ENCODE measurements at regions not wholly inside any gene's neighbourhood (a gene's known extent, or its start where the extent isn't known, plus 50 kb on each side); places are given as distances from the start of the nearest gene placed in this dataset.

DNA sequence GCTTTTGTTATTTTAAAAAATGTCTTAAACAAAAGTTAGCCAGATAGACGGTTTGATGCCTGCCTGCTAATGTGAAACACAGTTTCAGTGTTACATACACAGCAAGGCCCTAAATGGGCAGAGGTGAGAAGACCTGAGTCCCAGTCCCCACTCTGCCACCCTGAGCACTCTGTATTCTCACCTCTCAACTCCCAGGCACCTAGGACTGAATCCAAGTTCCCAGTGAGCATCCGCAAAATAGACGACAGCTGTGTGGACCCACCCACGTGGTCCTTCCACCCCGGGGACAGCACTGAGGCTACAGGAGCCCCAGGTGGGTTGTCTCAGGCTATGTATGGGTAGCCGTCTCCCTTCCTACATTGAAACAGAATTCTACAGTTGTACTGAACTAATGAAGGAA, 111.5 kb downstream of the RPL27A start:
- no peak for ATAC-seq (ENCODE audit: low read depth in 2 of 2)
- Mint-ChIP-seq H3K27ac (no peak overlapping the region), H3K4me3 (no peak overlapping the region), H3K27me3 (peaks cover 8 to 11% (median 8%) of the 10 kb centered on the region in 3 donors), H3K36me3 (no peaks in the 10 kb centered on the region), H3K9me3 (no peaks in the 10 kb centered on the region), H3K4me1 (no peaks in the 10 kb centered on the region)
- no peak for DNase-seq

DNA sequence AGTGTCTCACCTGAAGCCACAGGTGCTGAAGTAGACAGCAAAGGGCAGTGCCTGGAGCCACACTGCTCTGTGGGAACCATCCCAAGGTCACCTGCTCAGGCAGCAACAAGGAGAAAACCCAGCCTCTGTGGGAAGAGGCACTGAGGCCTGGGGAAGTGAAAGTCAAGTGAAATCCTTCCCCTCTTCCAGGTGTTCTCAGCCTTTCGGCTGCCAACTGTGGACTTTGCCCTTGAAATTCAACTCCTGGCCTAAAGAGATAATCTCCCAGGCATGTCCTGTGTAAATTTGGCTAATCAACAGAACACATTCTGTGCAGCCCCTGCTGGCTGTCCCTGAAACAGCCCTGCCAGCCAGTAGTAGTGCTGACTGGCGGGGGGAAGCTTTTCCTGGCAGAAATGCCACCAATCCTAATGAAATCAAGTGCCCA, 112.1 kb downstream of the RPL27A start:
- ATAC-seq (ENCODE audit: low read depth in 2 of 2) = no peak
- Mint-ChIP-seq H3K27ac (no peak overlapping the region), H3K4me3 (no peak overlapping the region), H3K36me3 (no peaks in the 10 kb centered on the region), H3K9me3 (no peaks in the 10 kb centered on the region), H3K4me1 (no peaks in the 10 kb centered on the region), H3K27me3 (peaks cover 8 to 11% (median 8%) of the 10 kb centered on the region in 3 donors)
- DNase-seq = no peak

DNA sequence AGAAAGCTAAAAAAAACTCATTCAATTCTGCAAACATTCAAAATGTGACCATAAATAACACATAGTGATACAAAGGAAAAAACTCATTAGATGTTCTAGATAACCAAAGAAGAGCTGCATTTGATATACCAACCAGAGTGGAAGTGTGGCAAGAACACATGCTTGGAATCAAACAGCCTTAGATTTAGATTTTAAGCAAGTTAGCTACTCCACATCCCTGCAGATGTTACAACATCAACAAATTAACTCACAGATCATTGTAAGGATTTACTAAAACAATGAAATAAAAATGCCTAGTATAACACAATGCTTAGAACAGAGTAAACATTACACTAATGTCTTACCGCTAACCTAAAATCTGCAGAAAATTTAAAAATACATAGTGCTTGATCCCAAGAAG, 114.0 kb upstream of the AKIP1 start:
- DNase-seq = no peak
- Mint-ChIP-seq H3K36me3 (no peaks in the 10 kb centered on the region), H3K4me3 (no peak overlapping the region), H3K4me1 (no peaks in the 10 kb centered on the region), H3K9me3 (no peaks in the 10 kb centered on the region), H3K27me3 (peaks cover 8 to 11% (median 8%) of the 10 kb centered on the region in 3 donors), H3K27ac (no peak overlapping the region)
- no peak for ATAC-seq (ENCODE audit: low read depth in 2 of 2)

DNA sequence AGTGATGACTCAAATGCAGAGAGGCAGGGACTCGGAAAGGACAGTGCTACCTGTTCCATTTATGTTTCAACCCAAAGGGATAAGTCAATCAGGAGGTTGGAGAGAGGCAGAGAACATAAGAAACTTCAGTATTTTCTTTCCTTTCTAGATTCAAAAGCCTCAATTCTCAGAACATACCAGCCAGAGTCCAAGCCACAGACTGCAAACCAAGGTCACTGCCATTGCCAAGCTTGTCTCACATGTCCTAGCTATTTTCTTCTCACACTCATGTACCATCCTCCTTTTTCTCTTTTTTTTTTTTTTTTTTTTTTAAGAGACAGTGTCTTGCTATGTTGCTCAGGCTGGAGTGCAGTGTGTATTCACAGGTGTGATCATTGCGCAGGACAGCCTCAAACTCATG, 111.7 kb upstream of the AKIP1 start:
- H3K9me3 Mint-ChIP-seq = no peaks in the 10 kb centered on the region
- no peak overlapping the region for H3K27ac Mint-ChIP-seq
- H3K36me3 Mint-ChIP-seq = no peaks in the 10 kb centered on the region
- no peaks in the 10 kb centered on the region for H3K4me1 Mint-ChIP-seq
- ATAC-seq (ENCODE audit: low read depth in 2 of 2) (no peak), DNase-seq (no peak)
- peaks cover 8 to 11% (median 8%) of the 10 kb centered on the region in 3 donors for H3K27me3 Mint-ChIP-seq
- no peak overlapping the region for H3K4me3 Mint-ChIP-seq

DNA sequence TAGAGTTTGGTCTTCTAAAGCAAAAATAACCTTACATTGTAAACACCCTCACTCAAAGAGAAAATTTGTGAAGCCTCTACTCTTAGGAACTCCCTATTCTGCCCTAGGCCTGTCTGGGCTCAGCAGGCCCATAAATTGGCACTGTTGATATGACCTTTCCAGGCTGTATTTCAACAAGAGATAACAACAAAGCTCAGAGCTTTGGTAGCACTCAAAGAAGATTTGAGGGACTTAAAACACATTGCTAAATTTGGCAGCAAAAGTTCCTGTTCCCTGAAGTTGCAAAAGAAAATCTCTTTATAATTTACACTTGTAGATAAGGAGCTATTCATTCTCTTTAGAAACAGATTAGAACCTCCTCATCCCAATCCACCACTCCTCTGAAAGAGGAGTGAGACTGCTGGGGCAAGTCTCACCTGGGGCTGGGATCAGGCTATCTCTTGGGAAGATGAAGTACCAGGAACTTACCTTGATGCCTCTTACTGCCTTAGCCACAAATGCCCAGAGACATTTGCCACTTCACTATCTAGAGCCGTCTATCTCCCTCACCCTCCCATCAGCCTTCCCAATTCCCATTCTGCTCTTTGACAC, 110.4 kb upstream of the AKIP1 start:
- H3K27ac Mint-ChIP-seq = peak overlapping the region in 1 of 6 donors; percentile 76
- peaks cover 6 to 11% (median 8%) of the 10 kb centered on the region in 3 donors for H3K27me3 Mint-ChIP-seq

DNA sequence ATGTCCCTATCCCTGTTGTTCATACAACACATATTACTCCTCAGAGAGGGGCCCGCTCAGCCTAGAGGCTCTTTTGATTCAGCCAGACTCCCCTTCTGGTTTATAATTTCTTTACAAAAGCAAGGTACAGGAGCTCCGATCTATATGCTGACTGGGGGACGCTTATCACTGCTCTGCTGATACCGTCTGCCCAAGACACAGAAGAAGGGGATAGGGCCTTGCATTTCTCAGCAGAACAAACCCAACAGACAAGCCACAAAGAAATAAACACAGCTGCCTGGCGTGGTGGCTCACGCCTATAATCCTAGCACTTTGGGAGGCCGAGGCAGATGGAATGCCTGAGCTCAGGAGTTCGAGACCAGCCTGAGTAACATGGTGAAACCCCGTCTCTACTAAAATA, 109.9 kb upstream of the AKIP1 start:
- H3K36me3 Mint-ChIP-seq = no peaks in the 10 kb centered on the region
- H3K9me3 Mint-ChIP-seq = no peaks in the 10 kb centered on the region
- ATAC-seq (ENCODE audit: low read depth in 2 of 2) (no peak), DNase-seq (no peak)
- no peaks in the 10 kb centered on the region for H3K4me1 Mint-ChIP-seq
- no peak overlapping the region for H3K4me3 Mint-ChIP-seq
- peak overlapping the region in 1 of 6 donors; percentile 76 for H3K27ac Mint-ChIP-seq
- H3K27me3 Mint-ChIP-seq = peaks cover 4 to 13% (median 8%) of the 10 kb centered on the region in 3 donors

More for the DNA sequence above, 110.4 kb upstream of the AKIP1 start:
- Mint-ChIP-seq H3K4me3 (no peak overlapping the region), H3K9me3 (no peaks in the 10 kb centered on the region), H3K36me3 (no peaks in the 10 kb centered on the region), H3K4me1 (no peaks in the 10 kb centered on the region)
- no peak for ATAC-seq (ENCODE audit: low read depth in 2 of 2)
- no peak for DNase-seq

DNA sequence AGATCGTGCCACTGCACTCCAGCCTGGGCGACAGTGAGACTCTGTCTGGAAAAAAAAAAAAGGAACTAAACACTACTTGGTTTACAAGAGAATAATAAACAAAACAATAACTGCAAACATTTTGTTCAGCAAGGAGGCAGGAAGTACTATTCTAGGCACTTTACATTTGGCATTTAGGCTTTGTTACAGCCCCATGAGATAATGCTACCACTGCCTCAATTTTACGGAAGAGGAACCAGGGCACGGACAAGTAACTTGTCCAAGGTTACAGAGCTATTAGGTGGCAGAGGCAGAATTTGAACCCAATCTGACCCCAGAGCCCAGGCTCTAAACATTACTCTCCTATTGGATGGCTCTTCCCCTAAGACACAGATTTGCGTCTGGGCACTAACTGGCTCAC, 108.7 kb upstream of the AKIP1 start:
- H3K36me3 Mint-ChIP-seq = no peaks in the 10 kb centered on the region
- H3K4me1 Mint-ChIP-seq = no peaks in the 10 kb centered on the region
- no peak for DNase-seq
- no peaks in the 10 kb centered on the region for H3K9me3 Mint-ChIP-seq
- H3K27ac Mint-ChIP-seq = no peak overlapping the region
- peaks cover 5 to 25% (median 13%) of the 10 kb centered on the region in 3 donors for H3K27me3 Mint-ChIP-seq
- ATAC-seq (ENCODE audit: low read depth in 2 of 2) = no peak
- H3K4me3 Mint-ChIP-seq = no peak overlapping the region

DNA sequence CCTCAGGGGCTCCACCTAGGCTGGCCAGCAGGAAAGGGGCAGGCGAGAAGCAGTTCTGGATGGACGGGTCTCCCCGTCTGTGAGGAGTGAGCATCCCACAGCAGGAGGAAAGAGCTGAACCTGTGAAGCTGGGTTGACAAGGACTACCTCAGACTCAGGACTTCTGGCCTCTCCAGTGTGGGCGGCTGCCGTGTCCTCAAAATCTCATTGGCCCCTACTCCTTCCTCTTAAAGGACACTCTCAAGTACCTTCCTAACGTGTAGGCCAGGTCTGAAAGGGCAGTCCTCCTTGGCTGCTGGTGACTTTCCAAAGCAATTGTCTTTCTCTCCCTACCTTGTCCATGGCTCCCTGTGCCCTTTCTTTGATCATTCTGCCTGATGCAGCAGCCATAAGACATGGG, 107.0 kb upstream of the AKIP1 start:
- Mint-ChIP-seq H3K4me3 (no peak overlapping the region), H3K27me3 (peaks cover 3 to 29% (median 16%) of the 10 kb centered on the region in 3 donors), H3K27ac (no peak overlapping the region), H3K36me3 (no peaks in the 10 kb centered on the region), H3K9me3 (no peaks in the 10 kb centered on the region), H3K4me1 (no peaks in the 10 kb centered on the region)
- no peak for DNase-seq
- ATAC-seq (ENCODE audit: low read depth in 2 of 2) = no peak

DNA sequence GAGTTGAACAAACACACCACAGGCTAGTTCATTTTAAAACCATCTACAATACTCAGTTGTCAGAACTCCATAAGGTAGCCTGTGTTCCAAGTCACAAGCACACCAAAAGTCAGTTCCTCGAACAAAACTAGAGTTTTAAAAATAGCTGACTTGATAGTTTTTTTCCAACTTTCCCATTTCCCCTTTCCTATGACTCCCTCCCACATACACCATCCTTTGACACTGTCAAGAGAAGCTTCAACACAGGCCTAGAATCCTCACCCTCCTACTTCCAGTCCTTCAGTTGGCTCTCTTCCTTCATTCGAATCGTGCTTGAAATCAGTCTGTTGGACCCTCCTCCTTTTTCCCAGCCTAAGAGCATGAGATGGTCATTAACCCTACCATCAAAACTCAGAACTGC, 105.7 kb upstream of the AKIP1 start:
- ATAC-seq (ENCODE audit: low read depth in 2 of 2) (no peak), DNase-seq (no peak)
- no peak overlapping the region for H3K4me3 Mint-ChIP-seq
- H3K27ac Mint-ChIP-seq = no peak overlapping the region
- peaks cover 8 to 40% (median 25%) of the 10 kb centered on the region in 3 donors for H3K27me3 Mint-ChIP-seq
- peaks cover under 1 to 8% (median 2%) of the 10 kb centered on the region in 3 donors for H3K4me1 Mint-ChIP-seq
- no peaks in the 10 kb centered on the region for H3K9me3 Mint-ChIP-seq
- H3K36me3 Mint-ChIP-seq = no peaks in the 10 kb centered on the region

DNA sequence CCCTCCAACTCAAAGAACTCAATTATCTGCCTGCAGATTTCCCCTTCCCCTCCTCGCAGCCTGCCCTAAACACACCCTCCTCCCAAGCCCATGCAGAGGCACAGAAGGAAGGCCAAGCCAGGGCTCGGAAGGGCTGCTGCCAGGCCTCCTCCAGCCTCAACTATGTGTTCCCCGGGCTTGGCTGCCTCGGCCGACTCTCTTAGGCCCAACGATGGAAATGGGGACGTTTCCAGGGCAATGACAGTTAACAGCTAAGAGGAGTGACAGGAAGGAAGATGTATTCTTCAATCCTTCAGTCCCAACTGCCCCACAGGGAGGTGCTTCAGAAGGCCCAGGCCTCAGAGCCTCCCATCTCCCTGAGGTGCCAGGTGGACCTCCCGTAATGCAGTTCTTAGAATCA, 104.0 kb upstream of the AKIP1 start:
- Mint-ChIP-seq H3K4me1 (peaks cover 6 to 13% (median 9%) of the 10 kb centered on the region in 3 donors), H3K9me3 (no peaks in the 10 kb centered on the region), H3K4me3 (no peak overlapping the region), H3K27me3 (peaks cover 12 to 48% (median 32%) of the 10 kb centered on the region in 3 donors), H3K27ac (peak overlapping the region in 1 of 6 donors; percentile 9), H3K36me3 (no peaks in the 10 kb centered on the region)
- ATAC-seq (ENCODE audit: low read depth in 2 of 2) (no peak), DNase-seq (no peak)

DNA sequence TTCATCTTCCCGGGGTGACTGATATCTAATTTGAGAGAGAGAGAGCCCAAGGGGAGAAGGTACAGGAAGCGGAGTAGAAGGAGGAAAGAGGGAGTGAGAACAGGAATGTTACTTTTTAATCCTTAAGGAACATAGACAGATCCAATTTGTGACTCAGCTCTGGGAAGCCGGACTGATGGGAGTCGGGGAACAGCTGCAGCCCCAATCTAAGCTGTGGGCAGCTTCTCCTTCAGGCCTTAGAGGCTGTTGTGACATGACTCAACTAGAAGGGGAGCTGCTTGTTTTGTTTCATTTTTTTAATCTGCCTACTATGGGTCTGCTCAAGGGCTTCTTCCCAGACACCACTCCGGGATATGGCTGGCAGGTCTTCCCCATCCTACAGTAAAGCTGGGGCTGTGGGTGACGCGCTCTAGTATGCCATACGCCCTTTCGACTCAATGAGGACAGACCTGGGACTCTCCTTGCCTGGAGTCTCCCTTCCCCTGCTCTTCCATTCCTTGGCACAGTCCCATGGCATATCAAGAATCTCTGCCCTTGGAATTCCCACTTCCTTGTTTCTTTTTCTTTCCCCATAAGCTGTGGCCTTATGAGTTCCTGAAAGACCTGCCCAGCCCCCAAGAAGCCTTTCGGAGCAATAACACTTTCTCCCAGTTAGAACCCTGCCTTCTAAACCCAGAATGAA, 103.3 kb upstream of the AKIP1 start:
- no peak overlapping the region for H3K4me3 Mint-ChIP-seq
- no peak for ATAC-seq (ENCODE audit: low read depth in 2 of 2)
- H3K27me3 Mint-ChIP-seq = peaks cover 12 to 48% (median 32%) of the 10 kb centered on the region in 3 donors
- no peaks in the 10 kb centered on the region for H3K36me3 Mint-ChIP-seq
- no peak for DNase-seq
- peak overlapping the region in 2 of 6 donors; percentile 9 to 30 for H3K27ac Mint-ChIP-seq
- H3K9me3 Mint-ChIP-seq = no peaks in the 10 kb centered on the region
- H3K4me1 Mint-ChIP-seq = peaks cover 6 to 16% (median 9%) of the 10 kb centered on the region in 3 donors

DNA sequence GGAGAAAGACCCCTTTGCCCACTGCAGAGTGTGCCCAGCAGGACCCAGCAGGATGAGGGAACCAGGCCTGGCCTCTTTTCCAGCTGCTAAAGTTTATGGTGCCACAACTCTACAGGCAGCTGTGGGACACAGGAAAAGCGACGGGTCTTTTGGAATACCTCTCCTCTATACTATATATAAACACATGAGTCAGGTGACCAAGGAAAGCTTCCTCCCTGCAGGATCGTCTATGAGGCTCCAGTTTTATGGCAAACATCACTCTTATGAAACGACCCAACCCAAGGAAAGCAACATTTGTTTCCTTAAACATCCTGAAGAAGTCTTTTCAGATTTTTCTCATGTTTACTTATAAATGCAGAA, 102.8 kb upstream of the AKIP1 start:
- Mint-ChIP-seq H3K9me3 (no peaks in the 10 kb centered on the region), H3K4me3 (peak overlapping the region in 1 of 8 donors; percentile 59), H3K4me1 (peaks cover 6 to 16% (median 9%) of the 10 kb centered on the region in 3 donors), H3K27ac (no peak overlapping the region), H3K36me3 (no peaks in the 10 kb centered on the region), H3K27me3 (peaks cover 12 to 48% (median 32%) of the 10 kb centered on the region in 3 donors)
- ATAC-seq (ENCODE audit: low read depth in 2 of 2) = no peak
- no peak for DNase-seq

DNA sequence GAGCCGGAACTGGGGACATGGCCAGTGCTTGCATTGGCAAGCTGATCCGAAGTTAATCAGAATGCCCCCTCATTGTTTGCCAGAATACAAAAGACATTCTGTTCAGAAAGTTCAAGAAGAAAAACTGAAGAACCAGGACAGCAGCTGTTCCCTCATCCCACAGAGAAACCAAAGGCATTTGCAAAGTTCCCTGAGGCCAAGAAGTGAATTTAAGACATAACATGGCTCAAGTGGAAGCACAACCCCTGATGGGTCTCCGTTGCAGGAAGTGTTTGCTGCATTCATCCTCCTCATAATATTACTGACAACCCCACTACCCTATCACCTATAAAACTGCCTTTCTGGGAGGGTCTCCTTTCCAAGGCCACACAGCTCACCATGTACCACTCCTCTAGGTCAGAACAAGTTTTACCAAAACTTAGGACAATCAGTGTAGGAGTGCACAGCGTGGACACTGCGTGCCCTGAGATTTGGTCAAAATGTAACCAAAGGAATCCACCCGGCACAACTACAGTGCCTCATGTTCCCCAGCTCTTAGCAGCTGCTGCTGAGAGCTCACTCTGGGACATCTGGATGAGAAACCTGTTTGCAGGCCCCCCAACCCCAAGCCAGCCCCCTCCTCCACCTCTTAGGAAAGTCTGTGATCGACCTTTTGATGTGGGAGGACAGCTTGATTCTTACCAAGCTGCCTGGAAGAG, 101.6 kb upstream of the AKIP1 start:
- ATAC-seq (ENCODE audit: low read depth in 2 of 2) (no peak), DNase-seq (no peak)
- H3K4me3 Mint-ChIP-seq = peak overlapping the region in 3 of 8 donors; percentile 44 to 88 (median 70)
- no peaks in the 10 kb centered on the region for H3K36me3 Mint-ChIP-seq
- H3K4me1 Mint-ChIP-seq = peaks cover 6 to 16% (median 9%) of the 10 kb centered on the region in 3 donors
- H3K9me3 Mint-ChIP-seq = no peaks in the 10 kb centered on the region
- H3K27me3 Mint-ChIP-seq = peaks cover 12 to 48% (median 32%) of the 10 kb centered on the region in 3 donors
- no peak overlapping the region for H3K27ac Mint-ChIP-seq

Measured in naive B cell (primary cell).